ENCODE measurements at regions not wholly inside any gene's neighbourhood (a gene's known extent, or its start where the extent isn't known, plus 50 kb on each side); places are given as distances from the start of the nearest gene placed in this dataset.

GRCh38 chr7:156191090-156191489, 378.8 kb upstream of the SHH start:
- H3K79me2 ChIP-seq (ENCODE audit: insufficient read depth, low read length) = no peaks in the 10 kb centered on the region
- in situ Hi-C loops (cut with HindIII; ENCODE audit: extremely low pct_ligation_motif_present, low pct_unique_long_range_greater_than_20kb) (no loop called here), intact Hi-C loops (cut with micrococcal nuclease; ENCODE audit: unreplicated experiment) (no loop called here)
- FAIRE-seq = no peak
- no TSS peak for BruUV-seq (replicated peaks)
- H3K27me3 ChIP-seq (ENCODE audit: control insufficient read depth in 1 of 2, insufficient read depth in 2 of 2, low read length in 2 of 2) = peaks cover 5 to 28% of the 10 kb centered on the region in 2 experiments; a peak in 3 of 5 replicates
- H3K4me2 ChIP-seq (ENCODE audit: low read depth, low read length) = no peak overlapping the region
- H3K27ac ChIP-seq (ENCODE audit: extremely low read length, insufficient read depth, low read length) = no peak overlapping the region
- no peak for TF ChIP-seq PHB2 (IDR thresholded peaks at IDR 0.05; ENCODE audit: partially characterized antibody)
- no peak for TF ChIP-seq ZC3H4 (CRISPR knock-in tag; IDR thresholded peaks at IDR 0.05; ENCODE audit: borderline replicate concordance)
- TF ChIP-seq JUNB (CRISPR knock-in tag; IDR thresholded peaks at IDR 0.05; ENCODE audit: borderline replicate concordance) = no peak
- no peak for TF ChIP-seq ZNF343 (CRISPR knock-in tag; IDR thresholded peaks at IDR 0.05)
- TF ChIP-seq ZNF446 (CRISPR knock-in tag; IDR thresholded peaks at IDR 0.05) = no peak
- H3K4me3 ChIP-seq (replicated peaks in 1 of 3; ENCODE audit: insufficient read depth in 1 of 3, low read depth in 2 of 3, low read length in 3 of 3) = no peak overlapping the region
- POLR2A ChIA-PET = no interaction called here
- H2AFZ ChIP-seq (ENCODE audit: low read length) = no peak overlapping the region
- no peaks in the 10 kb centered on the region for H3K9me3 ChIP-seq (ENCODE audit: low read length)
- CTCF ChIA-PET (ENCODE audit: low intra/inter-chr PET ratio, low total read pairs) = no interaction called here
- no peaks in the 10 kb centered on the region for H3K36me3 ChIP-seq (replicated peaks in 1 of 2; ENCODE audit: control insufficient read depth in 1 of 2, insufficient read depth in 2 of 2, low read length in 2 of 2)
- DNase-seq (ENCODE audit: low spot score) = no peak
- no peaks in the 10 kb centered on the region for H3K4me1 ChIP-seq (ENCODE audit: insufficient read depth, low read length)
- H4K20me1 ChIP-seq (ENCODE audit: insufficient read depth, low read length) = no peaks in the 10 kb centered on the region
- no peak for ATAC-seq
- WGBS (ENCODE audit: low lambda C conversion rate) = 90% methylated on average over 2 of the region's 4 CpGs
- H3K9ac ChIP-seq (ENCODE audit: insufficient read depth, low read depth, low read length) = no peak overlapping the region

- H3K27ac ChIP-seq (ENCODE audit: extremely low read length, insufficient read depth, low read length) = no peak overlapping the region
- peaks cover 3 to 20% of the 10 kb centered on the region in 2 experiments; a peak in 3 of 5 replicates for H3K27me3 ChIP-seq (ENCODE audit: control insufficient read depth in 1 of 2, insufficient read depth in 2 of 2, low read length in 2 of 2)
- H3K4me2 ChIP-seq (ENCODE audit: low read depth, low read length) = no peak overlapping the region
- ChIA-PET POLR2A (no interaction called here), CTCF (ENCODE audit: low intra/inter-chr PET ratio, low total read pairs) (no interaction called here)
- DNase-seq (ENCODE audit: low spot score) (no peak), ATAC-seq (no peak), FAIRE-seq (no peak)
- no peaks in the 10 kb centered on the region for H3K4me1 ChIP-seq (ENCODE audit: insufficient read depth, low read length)
- no peaks in the 10 kb centered on the region for H4K20me1 ChIP-seq (ENCODE audit: insufficient read depth, low read length)
- no peaks in the 10 kb centered on the region for H3K79me2 ChIP-seq (ENCODE audit: insufficient read depth, low read length)
- no peak overlapping the region for H3K4me3 ChIP-seq (replicated peaks in 1 of 3; ENCODE audit: insufficient read depth in 1 of 3, low read depth in 2 of 3, low read length in 3 of 3)
- 3% methylated on average over 2 of the region's 2 CpGs for WGBS (ENCODE audit: low lambda C conversion rate)
- no TSS peak for BruUV-seq (replicated peaks)
- in situ Hi-C loops (cut with HindIII; ENCODE audit: extremely low pct_ligation_motif_present, low pct_unique_long_range_greater_than_20kb) (no loop called here), intact Hi-C loops (cut with micrococcal nuclease; ENCODE audit: unreplicated experiment) (no loop called here)
- no peak overlapping the region for H2AFZ ChIP-seq (ENCODE audit: low read length)
- H3K9me3 ChIP-seq (ENCODE audit: low read length) = no peaks in the 10 kb centered on the region
- H3K9ac ChIP-seq (ENCODE audit: insufficient read depth, low read depth, low read length) = no peak overlapping the region
- TF ChIP-seq MAFK (conservative IDR thresholded peaks at IDR 0.05 in 1 of 2, IDR thresholded peaks at IDR 0.05 in 1 of 2; ENCODE audit: low read length in 2 of 2) = 0 out of 4 replicates have a peak, but pooled peaks of 1 of the 2 experiments have one; percentile 13
- TF ChIP-seq ZNF296 (CRISPR knock-in tag; conservative IDR thresholded peaks at IDR 0.05) = no peak
- no peak for TF ChIP-seq HOXD1 (CRISPR knock-in tag; IDR thresholded peaks at IDR 0.05)
- no peak for TF ChIP-seq THAP9 (CRISPR knock-in tag; IDR thresholded peaks at IDR 0.05; ENCODE audit: borderline replicate concordance)
- no peak for TF ChIP-seq CHD2 (IDR thresholded peaks at IDR 0.05; ENCODE audit: low read depth, low read length)
- no peak for TF ChIP-seq CCAR2 (optimal IDR thresholded peaks at IDR 0.05; ENCODE audit: low read depth, low read length)
- TF ChIP-seq TP53 (CRISPR knock-in tag; conservative IDR thresholded peaks at IDR 0.05) = no peak
- no peak for TF ChIP-seq PBX3 (CRISPR knock-in tag; IDR thresholded peaks at IDR 0.05; ENCODE audit: borderline replicate concordance)
- TF ChIP-seq ZFP62 (CRISPR knock-in tag; IDR thresholded peaks at IDR 0.05) = no peak
- no peaks in the 10 kb centered on the region for H3K36me3 ChIP-seq (replicated peaks in 1 of 2; ENCODE audit: control insufficient read depth in 1 of 2, insufficient read depth in 2 of 2, low read length in 2 of 2)
Observed at GRCh38 chr7:156185076-156185475, 372.8 kb upstream of the SHH start.

Measured in HepG2 (cell line).